AG04450 (cell line): ENCODE measurements at regions not wholly inside any gene's neighbourhood (a gene's known extent, or its start where the extent isn't known, plus 50 kb on each side); places are given as distances from the start of the nearest gene placed in this dataset.

ENCODE experiments used
- CTCF ChIA-PET: fragments of 300-600, 350-600 bp; formaldehyde crosslinking; extraction: SDS; loops from one replicate; lab custom pipeline; 2022; ENCODE audit warnings: antibody characterized with exemption, inconsistent platforms; lab: Charles Lee
- POLR2A ChIA-PET: fragments of 350-600 bp; formaldehyde crosslinking; extraction: SDS; loops from one replicate; lab custom pipeline; 2021; ENCODE audit warnings: antibody characterized with exemption, inconsistent platforms; lab: Yijun Ruan, JAX
- DNase-seq: peaks from one replicate; pipeline ENCODE4 v3.0.0-alpha.2; 2011; ENCODE audit warnings: low read depth, low spot score
- H3K27ac ChIP-seq: one replicate; pipeline ENCODE4 v1.5.1; 2012; ENCODE audit warnings: low read depth, low read length, control low read depth
- H3K27me3 ChIP-seq: one replicate; pipeline ENCODE4 v1.6.0; 2012; ENCODE audit warnings: low read length; ENCODE audit not compliant: control insufficient read depth, insufficient read depth
- H3K4me3 ChIP-seq: 2 replicates; pipeline ENCODE4 v1.5.1; 2011; ENCODE audit warnings: mild to moderate bottlenecking, low read depth, low read length, control low read depth
- H3K9me3 ChIP-seq: 2 replicates; pipeline ENCODE4 v1.5.1; 2012; ENCODE audit warnings: low read length; ENCODE audit not compliant: control insufficient read depth, insufficient read depth
- CTCF ChIP-seq: IDR thresholded peaks from 2 replicates; pipeline ENCODE4 v1.5.1; 2011; ENCODE audit warnings: low read depth, low read length, control low read depth, inconsistent platforms

- DNase-seq: no peak
- POLR2A ChIA-PET: no interaction called here
- CTCF ChIA-PET: no interaction called here
- H3K27me3 ChIP-seq: no peaks in the 10 kb centered on the region
- H3K27ac ChIP-seq: no peak overlapping the region
- no peak for TF ChIP-seq CTCF
- H3K4me3 ChIP-seq: no peak overlapping the region
- H3K9me3 ChIP-seq: no peaks in the 10 kb centered on the region
These were observed 304.4 kb upstream of the KIF2A start for GRCh38 chr5:62001640-62002039.

DNA sequence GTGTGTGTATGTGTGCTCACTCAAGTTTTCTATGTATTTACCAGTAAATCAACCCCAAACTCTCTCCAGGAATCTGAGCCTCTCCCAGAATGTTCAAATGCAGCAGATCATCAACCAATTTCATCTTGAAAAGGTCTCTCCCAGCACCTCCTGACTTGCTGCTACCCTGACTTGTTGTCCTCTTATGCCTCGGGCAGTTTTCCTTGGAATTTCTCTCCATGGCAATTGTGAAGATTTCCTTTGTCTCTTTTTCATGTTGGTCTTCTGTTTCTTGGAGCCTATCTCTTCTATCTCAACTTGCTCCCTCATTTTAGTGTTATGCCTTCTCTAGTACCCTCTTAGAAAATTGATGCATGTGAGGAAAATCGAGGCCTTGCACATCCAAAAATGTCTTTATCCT is 303.6 kb upstream of the KIF2A start:
- no peak for DNase-seq
- Histone ChIP-seq H3K27ac (no peak overlapping the region), H3K4me3 (no peak overlapping the region), H3K9me3 (no peaks in the 10 kb centered on the region), H3K27me3 (no peaks in the 10 kb centered on the region)
- TF ChIP-seq CTCF: no peak
- ChIA-PET CTCF (no interaction called here), POLR2A (no interaction called here)

GRCh38 chr5:62005551-62005950 is 300.5 kb upstream of the KIF2A start:
- CTCF ChIA-PET: no interaction called here

GRCh38 chr5:62007457-62007856 is 298.5 kb upstream of the KIF2A start:
- POLR2A ChIA-PET: no interaction called here
- Histone ChIP-seq H3K27ac (no peak overlapping the region), H3K9me3 (no peaks in the 10 kb centered on the region), H3K4me3 (no peak overlapping the region), H3K27me3 (no peaks in the 10 kb centered on the region)
- no peak for DNase-seq
- CTCF ChIA-PET: no interaction called here
- TF ChIP-seq CTCF: no peak

More at GRCh38 chr5:62005551-62005950, 300.5 kb upstream of the KIF2A start:
- H3K27ac ChIP-seq: no peak overlapping the region
- H3K4me3 ChIP-seq: no peak overlapping the region
- no peak for DNase-seq
- TF ChIP-seq CTCF: no peak
- no peaks in the 10 kb centered on the region for H3K9me3 ChIP-seq
- POLR2A ChIA-PET: no interaction called here
- no peaks in the 10 kb centered on the region for H3K27me3 ChIP-seq

DNA sequence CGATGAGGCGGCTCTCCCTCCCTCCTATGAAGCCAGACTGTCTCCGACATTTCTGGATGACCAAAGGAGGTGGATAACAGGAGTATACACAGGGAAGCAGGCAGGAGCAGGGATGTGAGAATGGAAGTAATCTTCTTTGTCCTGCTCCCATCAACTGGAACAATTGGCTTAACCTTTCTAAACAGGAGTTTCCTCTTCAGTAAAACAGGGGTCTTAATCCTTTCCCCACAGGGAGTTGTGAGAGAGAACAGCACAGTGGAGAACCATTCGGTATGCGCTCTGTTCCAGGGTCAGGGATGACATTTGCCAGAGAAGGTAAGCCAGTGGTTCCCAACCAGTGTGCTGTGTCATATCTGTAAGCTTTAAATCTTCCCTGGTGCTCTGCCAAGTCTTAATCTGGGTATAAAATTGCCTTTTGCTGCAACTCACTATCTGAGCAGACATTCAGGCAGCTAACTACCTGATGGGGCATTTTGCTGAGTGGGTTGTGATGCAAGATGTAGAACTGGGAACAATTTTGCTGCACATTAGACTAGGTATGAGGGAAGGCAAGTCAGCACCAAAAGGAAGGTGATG is 294.8 kb upstream of the KIF2A start:
- CTCF ChIA-PET: no interaction called here
- no peak for TF ChIP-seq CTCF

More for the DNA sequence above, 294.8 kb upstream of the KIF2A start:
- Histone ChIP-seq H3K4me3 (no peak overlapping the region), H3K9me3 (no peaks in the 10 kb centered on the region), H3K27me3 (no peaks in the 10 kb centered on the region), H3K27ac (no peak overlapping the region)
- POLR2A ChIA-PET: no interaction called here
- no peak for DNase-seq
